ENCODE measurements at regions not wholly inside any gene's neighbourhood (a gene's known extent, or its start where the extent isn't known, plus 50 kb on each side); places are given as distances from the start of the nearest gene placed in this dataset.

GRCh38 chr2:235215248-235215647 lies 263.4 kb downstream of the SH3BP4 start:
- DNase-seq, result no peak
- intact Hi-C loops (cut with DNase I), result no loop called here
- H3K27me3 ChIP-seq (ENCODE audit: insufficient read depth in 3 of 3, low read length in 2 of 3), result peaks cover 0 to 6% (median 0%) of the 10 kb centered on the region in 3 donors
- H3K4me3 ChIP-seq, result no peak overlapping the region
- TF ChIP-seq CTCF (IDR thresholded peaks at IDR 0.05), result no peak
- no peaks in the 10 kb centered on the region for H3K36me3 ChIP-seq (ENCODE audit: insufficient read depth in 1 of 2, low read depth in 1 of 2)
- H3K4me1 ChIP-seq, result no peaks in the 10 kb centered on the region
- no peaks in the 10 kb centered on the region for H3K9me3 ChIP-seq
- WGBS, 3 donors, result 77 to 82% (median 79%) methylated on average over 5 of the region's 5 CpGs
- ATAC-seq, result no peak
- no peak overlapping the region for H3K27ac ChIP-seq

- ATAC-seq (no peak), DNase-seq (no peak)
- no peak overlapping the region for H3K27ac ChIP-seq
- H3K4me1 ChIP-seq, result no peaks in the 10 kb centered on the region
- no peaks in the 10 kb centered on the region for H3K9me3 ChIP-seq
- H3K4me3 ChIP-seq, result no peak overlapping the region
- intact Hi-C loops (cut with DNase I), result no loop called here
- peaks cover 0 to 6% (median 0%) of the 10 kb centered on the region in 3 donors for H3K27me3 ChIP-seq (ENCODE audit: insufficient read depth in 3 of 3, low read length in 2 of 3)
- no peak for TF ChIP-seq CTCF (IDR thresholded peaks at IDR 0.05)
- H3K36me3 ChIP-seq (ENCODE audit: insufficient read depth in 1 of 2, low read depth in 1 of 2), result no peaks in the 10 kb centered on the region
- 61 to 72% (median 65%) methylated on average over 3 of the region's 3 CpGs for WGBS, 3 donors
These were observed 265.1 kb downstream of the SH3BP4 start for GRCh38 chr2:235216901-235217300.

- DNase-seq (no peak), ATAC-seq (no peak)
- intact Hi-C loops (cut with DNase I), result no loop called here
- 72 to 91% (median 89%) methylated on average over 5 of the region's 5 CpGs for WGBS, 3 donors
- Histone ChIP-seq H3K27ac (no peak overlapping the region), H3K9me3 (no peaks in the 10 kb centered on the region), H3K4me1 (no peaks in the 10 kb centered on the region), H3K36me3 (ENCODE audit: insufficient read depth in 1 of 2, low read depth in 1 of 2) (no peaks in the 10 kb centered on the region), H3K4me3 (no peak overlapping the region), H3K27me3 (ENCODE audit: insufficient read depth in 3 of 3, low read length in 2 of 3) (peaks cover 0 to 6% (median 0%) of the 10 kb centered on the region in 3 donors)
- TF ChIP-seq CTCF (IDR thresholded peaks at IDR 0.05), result no peak
These were observed 266.0 kb downstream of the SH3BP4 start for GRCh38 chr2:235217846-235218245.

GRCh38 chr2:235218486-235218907 lies 266.7 kb downstream of the SH3BP4 start:
- 66 to 70% (median 70%) methylated on average over 10 of the region's 10 CpGs for WGBS, 3 donors
- DNase-seq, result no peak
- H3K36me3 ChIP-seq (ENCODE audit: insufficient read depth in 1 of 2, low read depth in 1 of 2), result no peaks in the 10 kb centered on the region
- intact Hi-C loops (cut with DNase I), result no loop called here
- H3K4me1 ChIP-seq, result no peaks in the 10 kb centered on the region
- no peak overlapping the region for H3K27ac ChIP-seq
- TF ChIP-seq CTCF (IDR thresholded peaks at IDR 0.05), result no peak
- ATAC-seq, result no peak
- peaks cover 0 to 6% (median 0%) of the 10 kb centered on the region in 3 donors for H3K27me3 ChIP-seq (ENCODE audit: insufficient read depth in 3 of 3, low read length in 2 of 3)
- H3K4me3 ChIP-seq, result no peak overlapping the region
- H3K9me3 ChIP-seq, result no peaks in the 10 kb centered on the region

- TF ChIP-seq CTCF (IDR thresholded peaks at IDR 0.05), result no peak
- H3K9me3 ChIP-seq, result no peaks in the 10 kb centered on the region
- no peaks in the 10 kb centered on the region for H3K4me1 ChIP-seq
- DNase-seq (no peak), ATAC-seq (no peak)
- H3K27ac ChIP-seq, result no peak overlapping the region
- intact Hi-C loops (cut with DNase I), result no loop called here
- no peaks in the 10 kb centered on the region for H3K36me3 ChIP-seq (ENCODE audit: insufficient read depth in 1 of 2, low read depth in 1 of 2)
- peaks cover 0 to 6% (median 0%) of the 10 kb centered on the region in 3 donors for H3K27me3 ChIP-seq (ENCODE audit: insufficient read depth in 3 of 3, low read length in 2 of 3)
- H3K4me3 ChIP-seq, result no peak overlapping the region
- 52 to 67% (median 55%) methylated on average over 5 of the region's 5 CpGs for WGBS, 3 donors
These were observed 267.2 kb downstream of the SH3BP4 start for GRCh38 chr2:235219048-235219447.
